ENCODE measurements at regions not wholly inside any gene's neighbourhood (a gene's known extent, or its start where the extent isn't known, plus 50 kb on each side); places are given as distances from the start of the nearest gene placed in this dataset.

GRCh38 chr18:78722929-78723710, 256.5 kb upstream of the SALL3 start:
- TF ChIP-seq, protein P1, sequence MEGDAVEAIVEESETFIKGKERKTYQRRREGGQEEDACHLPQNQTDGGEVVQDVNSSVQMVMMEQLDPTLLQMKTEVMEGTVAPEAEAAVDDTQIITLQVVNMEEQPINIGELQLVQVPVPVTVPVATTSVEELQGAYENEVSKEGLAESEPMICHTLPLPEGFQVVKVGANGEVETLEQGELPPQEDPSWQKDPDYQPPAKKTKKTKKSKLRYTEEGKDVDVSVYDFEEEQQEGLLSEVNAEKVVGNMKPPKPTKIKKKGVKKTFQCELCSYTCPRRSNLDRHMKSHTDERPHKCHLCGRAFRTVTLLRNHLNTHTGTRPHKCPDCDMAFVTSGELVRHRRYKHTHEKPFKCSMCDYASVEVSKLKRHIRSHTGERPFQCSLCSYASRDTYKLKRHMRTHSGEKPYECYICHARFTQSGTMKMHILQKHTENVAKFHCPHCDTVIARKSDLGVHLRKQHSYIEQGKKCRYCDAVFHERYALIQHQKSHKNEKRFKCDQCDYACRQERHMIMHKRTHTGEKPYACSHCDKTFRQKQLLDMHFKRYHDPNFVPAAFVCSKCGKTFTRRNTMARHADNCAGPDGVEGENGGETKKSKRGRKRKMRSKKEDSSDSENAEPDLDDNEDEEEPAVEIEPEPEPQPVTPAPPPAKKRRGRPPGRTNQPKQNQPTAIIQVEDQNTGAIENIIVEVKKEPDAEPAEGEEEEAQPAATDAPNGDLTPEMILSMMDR (IDR thresholded peaks at IDR 0.05): no peak
- Mint-ChIP-seq H3K27me3 (ENCODE audit: low read depth in 3 of 3) (peaks cover 10 to 22% (median 20%) of the 10 kb centered on the region in 3 donors), H3K4me3 (peak overlapping the region in 1 of 2 donors; percentile 60), H3K36me3 (no peaks in the 10 kb centered on the region), H3K9me3 (peaks cover 1 to 8% (median 4%) of the 10 kb centered on the region in 7 donors), H3K27ac (no peak overlapping the region), H3K4me1 (no peaks in the 10 kb centered on the region)
- H2AFZ ChIP-seq (ENCODE audit: insufficient read depth, low read depth, low read length, poor library complexity, severe bottlenecking): no peak overlapping the region
- H3K4me1 ChIP-seq (ENCODE audit: control insufficient read depth in 1 of 2, insufficient read depth in 2 of 2, low read length in 2 of 2): no peaks in the 10 kb centered on the region
- H4K20me1 ChIP-seq (ENCODE audit: insufficient read depth, low read length): no peaks in the 10 kb centered on the region
- H3K4me2 ChIP-seq (replicated peaks; ENCODE audit: extremely low read depth, low read length, poor library complexity, severe bottlenecking): no peak overlapping the region
- H3K36me3 ChIP-seq (replicated peaks in 1 of 2; ENCODE audit: control insufficient read depth in 1 of 2, insufficient read depth in 2 of 2, low read length in 2 of 2): no peaks in the 10 kb centered on the region
- H3K27me3 ChIP-seq (ENCODE audit: control insufficient read depth in 2 of 2, insufficient read depth in 2 of 2, low read length in 2 of 2): peaks cover 0 to 25% of the 10 kb centered on the region in 2 donors
- no peak overlapping the region for H3K27ac ChIP-seq (ENCODE audit: low read depth in 1 of 2, low read length in 2 of 2)
- intact Hi-C loops (cut with micrococcal nuclease): no loop called here
- WGBS (ENCODE audit: insufficient coverage): 81% methylated on average over 16 of the region's 20 CpGs
- H3K79me2 ChIP-seq (ENCODE audit: insufficient read depth, low read length): no peaks in the 10 kb centered on the region
- peaks cover 5 to 6% of the 10 kb centered on the region in 2 donors for H3K9me3 ChIP-seq (replicated peaks in 1 of 2; ENCODE audit: control insufficient read depth in 1 of 2, insufficient read depth in 1 of 2, low read length in 2 of 2)
- H3K9ac ChIP-seq (ENCODE audit: insufficient read depth, low read length, poor library complexity, severe bottlenecking): no peak overlapping the region
- H3K4me3 ChIP-seq (replicated peaks in 1 of 3; ENCODE audit: low read depth in 2 of 3, low read length in 3 of 3): no peak overlapping the region
- no peak for DNase-seq

- no peak overlapping the region for H3K4me2 ChIP-seq (replicated peaks; ENCODE audit: extremely low read depth, low read length, poor library complexity, severe bottlenecking)
- peaks cover 0 to 3% of the 10 kb centered on the region in 2 donors for H3K9me3 ChIP-seq (replicated peaks in 1 of 2; ENCODE audit: control insufficient read depth in 1 of 2, insufficient read depth in 1 of 2, low read length in 2 of 2)
- H4K20me1 ChIP-seq (ENCODE audit: insufficient read depth, low read length): no peaks in the 10 kb centered on the region
- WGBS (ENCODE audit: insufficient coverage): 76% methylated on average over 8 of the region's 15 CpGs
- Mint-ChIP-seq H3K27me3 (ENCODE audit: low read depth in 3 of 3) (peaks cover 10 to 22% (median 20%) of the 10 kb centered on the region in 3 donors), H3K9me3 (peaks cover 0 to 6% (median 3%) of the 10 kb centered on the region in 7 donors), H3K4me3 (no peak overlapping the region), H3K36me3 (no peaks in the 10 kb centered on the region), H3K27ac (no peak overlapping the region), H3K4me1 (no peaks in the 10 kb centered on the region)
- no peaks in the 10 kb centered on the region for H3K36me3 ChIP-seq (replicated peaks in 1 of 2; ENCODE audit: control insufficient read depth in 1 of 2, insufficient read depth in 2 of 2, low read length in 2 of 2)
- no peak overlapping the region for H3K4me3 ChIP-seq (replicated peaks in 1 of 3; ENCODE audit: low read depth in 2 of 3, low read length in 3 of 3)
- TF ChIP-seq, protein P1 (IDR thresholded peaks at IDR 0.05): no peak
- peaks cover 0 to 25% of the 10 kb centered on the region in 2 donors for H3K27me3 ChIP-seq (ENCODE audit: control insufficient read depth in 2 of 2, insufficient read depth in 2 of 2, low read length in 2 of 2)
- H3K79me2 ChIP-seq (ENCODE audit: insufficient read depth, low read length): no peaks in the 10 kb centered on the region
- H3K9ac ChIP-seq (ENCODE audit: insufficient read depth, low read length, poor library complexity, severe bottlenecking): no peak overlapping the region
- intact Hi-C loops (cut with micrococcal nuclease): no loop called here
- H3K4me1 ChIP-seq (ENCODE audit: control insufficient read depth in 1 of 2, insufficient read depth in 2 of 2, low read length in 2 of 2): no peaks in the 10 kb centered on the region
- H3K27ac ChIP-seq (ENCODE audit: low read depth in 1 of 2, low read length in 2 of 2): no peak overlapping the region
- no peak for DNase-seq
- H2AFZ ChIP-seq (ENCODE audit: insufficient read depth, low read depth, low read length, poor library complexity, severe bottlenecking): no peak overlapping the region
Measured at GRCh38 chr18:78724214-78724914, 255.3 kb upstream of the SALL3 start.
